GM19438 (cell line): ENCODE measurements at regions not wholly inside any gene's neighbourhood (a gene's known extent, or its start where the extent isn't known, plus 50 kb on each side); places are given as distances from the start of the nearest gene placed in this dataset.
A peak's percentile ranks its signal among the peaks of the same experiment; 100 is the strongest.

Experiments used
- ATAC-seq: cut with Tn5 transposase; IDR thresholded peaks from one replicate; pipeline ENCODE4 v1.9.1; 2021; ENCODE audit warnings: low read depth; ENCODE audit not compliant: unreplicated experiment

DNA sequence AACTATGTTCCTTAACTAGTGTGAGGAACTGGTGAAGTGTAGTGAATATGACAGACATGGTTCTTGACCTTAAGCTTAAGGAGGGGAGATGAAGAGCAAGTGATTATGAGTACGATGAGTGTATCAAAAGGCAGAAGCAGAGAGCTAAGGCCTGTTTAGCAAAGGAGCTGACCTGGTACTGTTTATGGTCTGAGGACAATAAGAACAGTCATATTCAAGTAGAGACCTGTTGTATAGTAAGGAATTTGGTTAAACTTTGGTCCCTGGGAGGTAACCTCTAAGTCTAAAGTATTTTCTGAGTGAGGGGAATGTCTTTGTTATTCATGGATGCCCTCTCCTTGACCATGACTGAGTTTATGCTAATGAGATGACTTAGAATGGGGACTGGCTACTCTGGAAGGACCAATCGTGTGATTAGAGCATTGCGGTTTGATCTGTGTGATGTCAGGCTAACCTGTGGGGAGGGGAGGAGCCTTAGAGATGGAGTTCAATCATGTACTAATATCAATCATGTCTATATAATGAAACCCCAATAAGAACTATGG, 389.3 kb downstream of the BMP4 start:
- no peak for ATAC-seq

DNA sequence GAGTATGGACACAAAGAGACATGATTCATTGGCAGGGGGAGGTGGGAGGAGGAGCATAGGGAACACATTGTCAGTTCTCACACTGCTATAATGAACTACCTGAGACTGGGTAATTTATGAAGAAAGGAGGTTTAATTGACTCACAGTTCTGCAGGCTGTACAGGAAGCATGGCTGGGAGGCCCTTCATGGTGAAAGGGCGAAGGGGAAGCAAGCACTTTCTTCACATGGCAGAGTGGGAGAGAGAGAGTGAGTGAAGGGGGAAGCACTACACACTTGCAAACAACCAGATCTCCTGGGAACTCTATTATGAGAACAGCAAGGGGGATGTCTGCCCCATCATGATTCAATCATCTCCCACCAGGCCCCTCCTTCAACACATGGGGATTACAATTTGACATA, 391.8 kb downstream of the BMP4 start:
- ATAC-seq: no peak

DNA sequence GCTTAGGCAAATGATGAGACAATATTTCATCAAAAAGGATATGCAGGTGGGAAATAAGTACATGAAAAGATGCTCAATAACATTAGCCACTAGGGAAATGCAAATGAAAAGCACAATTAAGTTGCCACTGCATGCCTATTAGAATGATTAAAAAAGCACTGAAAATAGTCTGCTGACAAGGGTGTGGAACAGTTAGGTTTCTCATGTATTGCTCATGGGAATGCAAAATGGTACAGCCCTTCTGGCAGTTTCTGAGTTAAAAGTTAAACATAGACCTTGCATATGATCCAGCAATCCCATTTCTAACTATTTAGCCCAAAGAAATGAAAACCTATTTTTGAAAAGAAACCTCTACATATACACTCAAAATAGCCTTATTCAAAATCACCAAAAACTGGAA, 393.0 kb downstream of the BMP4 start:
- no peak for ATAC-seq

DNA sequence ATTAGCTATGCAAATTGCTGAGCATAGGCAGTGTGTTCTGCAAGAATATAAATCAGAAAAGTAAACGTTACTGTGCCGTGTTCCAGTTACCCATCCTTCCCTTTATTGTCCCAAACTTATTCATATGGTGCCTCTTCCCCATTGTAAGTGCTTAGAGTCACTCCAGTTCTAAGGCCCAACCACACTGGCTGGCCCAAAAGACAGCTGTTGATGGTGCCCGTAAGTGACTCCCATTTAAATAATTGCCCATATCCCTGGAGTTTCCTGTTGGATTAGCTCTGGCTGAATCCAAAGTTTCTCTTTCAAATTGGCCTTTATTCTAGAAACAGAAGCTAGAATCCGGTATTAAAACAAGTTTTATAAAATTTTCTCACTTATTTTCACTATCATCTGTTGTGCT, 400.1 kb upstream of the DDHD1 start:
- no peak for ATAC-seq

DNA sequence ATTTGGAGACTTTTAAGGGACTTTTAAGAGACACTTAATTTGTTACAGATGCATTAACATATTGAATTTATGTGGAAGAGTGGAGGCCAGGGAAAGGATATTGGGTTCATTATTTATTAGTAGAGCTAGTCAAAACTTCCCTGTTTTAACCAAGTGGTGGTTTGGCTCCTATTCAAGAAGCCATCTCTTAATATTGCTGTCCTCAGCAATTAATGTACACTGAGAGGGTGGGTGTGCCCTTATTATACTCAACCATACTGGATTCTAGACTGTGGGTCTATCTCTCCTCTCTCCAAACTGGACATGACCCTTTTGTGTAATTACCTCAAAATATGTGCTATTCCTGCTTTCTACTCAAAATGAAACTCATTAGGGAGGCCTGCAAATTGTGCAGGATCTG, 398.7 kb upstream of the DDHD1 start:
- no peak for ATAC-seq

DNA sequence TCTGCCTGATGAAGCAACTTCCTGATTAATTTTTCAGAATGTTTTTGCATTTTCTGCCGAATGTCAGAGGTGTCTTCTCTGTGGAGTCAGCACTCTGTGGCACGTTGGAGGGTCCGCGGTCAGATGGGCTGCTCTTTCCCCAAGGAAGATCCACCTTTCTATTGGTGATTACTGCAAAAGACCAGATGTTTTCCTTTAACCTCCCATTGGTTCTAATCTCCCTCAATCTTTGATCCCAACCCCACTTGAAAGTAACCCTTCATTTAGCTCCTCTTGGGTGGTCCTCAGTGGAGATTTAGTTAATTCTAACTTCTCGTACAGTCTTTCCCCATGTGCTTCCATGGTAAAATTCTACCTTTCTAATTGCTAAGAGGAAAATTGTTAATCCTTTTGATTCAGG, 397.7 kb upstream of the DDHD1 start:
- no peak for ATAC-seq

DNA sequence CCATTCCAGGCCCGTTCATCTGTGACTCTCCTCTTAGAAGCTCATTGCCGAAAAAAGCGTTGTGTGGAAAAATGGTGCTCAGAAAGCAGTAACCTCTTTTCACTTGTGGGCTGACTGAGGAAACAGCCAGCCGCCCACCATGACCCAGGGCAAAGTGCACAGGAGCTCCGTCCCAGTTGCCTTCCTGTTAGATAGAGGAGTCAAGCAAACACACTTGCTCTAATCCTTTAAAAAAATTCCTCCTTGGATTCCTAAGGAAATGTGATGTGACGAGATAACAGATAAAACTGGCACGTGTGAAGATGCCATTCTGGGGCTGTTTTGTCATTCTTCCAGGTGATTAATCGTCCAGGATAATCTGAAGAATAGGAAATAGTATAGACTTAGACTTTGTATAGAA, 396.8 kb upstream of the DDHD1 start:
- no peak for ATAC-seq

DNA sequence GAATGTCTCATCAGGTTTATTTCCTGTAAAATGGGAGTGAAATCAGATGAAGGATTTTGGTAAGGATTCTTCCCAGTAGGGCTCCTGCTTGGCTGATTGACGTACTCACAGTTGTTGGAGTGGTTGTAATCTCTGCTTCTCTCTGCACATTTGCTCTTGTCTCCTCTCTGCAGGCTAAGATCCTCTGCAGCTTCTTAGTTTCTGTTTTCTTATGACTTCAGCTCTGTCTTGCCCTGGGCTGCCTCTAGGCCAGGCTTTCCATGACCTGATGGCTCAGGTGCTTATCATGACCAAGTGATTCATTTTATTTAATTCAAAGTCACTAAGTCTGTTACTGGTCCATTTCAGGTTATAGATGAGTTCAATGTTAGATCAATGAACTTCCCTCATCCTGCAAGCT, 394.5 kb upstream of the DDHD1 start:
- no peak for ATAC-seq

DNA sequence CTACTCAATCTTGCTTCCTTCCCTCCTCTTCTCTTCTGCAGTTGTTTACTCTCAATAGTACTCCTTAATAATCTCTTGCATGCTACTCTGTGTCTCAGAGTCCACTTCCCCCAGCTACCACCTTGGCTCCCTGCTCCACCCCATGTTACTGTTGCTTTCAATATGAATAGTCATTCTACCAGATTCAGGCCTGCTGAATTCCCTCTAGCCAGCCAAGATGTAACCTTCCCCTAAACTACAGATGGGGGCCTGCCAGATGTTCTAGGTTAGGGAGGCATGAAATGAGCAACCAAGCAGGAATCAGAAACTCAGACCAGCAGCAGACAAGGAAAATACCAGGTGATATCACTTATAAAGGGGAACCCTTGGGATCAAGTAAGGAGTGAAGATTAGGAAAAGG, 392.1 kb upstream of the DDHD1 start:
- ATAC-seq: no peak

DNA sequence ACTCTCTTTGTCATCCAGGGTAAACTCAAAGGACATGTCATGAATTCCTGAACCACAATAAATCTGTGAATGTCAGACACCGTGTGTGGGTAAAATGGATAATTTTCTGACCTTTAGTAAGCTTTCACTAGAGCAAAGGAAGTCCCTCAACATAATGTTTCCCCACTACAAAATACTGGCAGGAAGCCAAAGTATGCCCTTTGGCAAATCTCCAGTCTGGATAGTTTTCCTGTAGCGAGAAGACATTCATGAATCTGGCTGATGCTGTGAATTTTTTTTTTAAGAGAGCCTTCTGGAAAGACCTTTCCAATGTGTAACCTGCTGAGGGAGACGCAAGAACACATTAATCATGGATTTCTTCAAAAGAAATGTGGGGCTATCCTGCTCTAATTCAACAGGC, 389.6 kb upstream of the DDHD1 start:
- no peak for ATAC-seq

DNA sequence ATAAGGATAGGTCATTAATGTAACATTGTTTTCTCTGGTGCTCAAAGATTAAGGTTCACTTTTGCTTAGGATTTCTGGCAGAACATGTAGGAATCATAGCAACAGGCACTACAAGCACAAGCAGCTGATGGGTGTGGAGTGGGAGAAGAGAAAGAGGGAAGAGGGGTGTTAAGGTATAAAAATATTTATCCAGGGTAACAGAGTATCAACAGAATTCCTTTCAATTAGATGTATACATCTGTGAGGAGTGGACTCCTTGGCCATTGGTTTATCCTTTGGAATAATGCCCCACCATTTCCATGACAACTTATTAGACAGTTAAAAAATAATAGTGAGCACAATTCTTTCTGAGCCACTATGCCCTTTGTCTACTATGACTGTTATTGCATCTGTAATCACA, 388.3 kb upstream of the DDHD1 start:
- ATAC-seq: no peak

DNA sequence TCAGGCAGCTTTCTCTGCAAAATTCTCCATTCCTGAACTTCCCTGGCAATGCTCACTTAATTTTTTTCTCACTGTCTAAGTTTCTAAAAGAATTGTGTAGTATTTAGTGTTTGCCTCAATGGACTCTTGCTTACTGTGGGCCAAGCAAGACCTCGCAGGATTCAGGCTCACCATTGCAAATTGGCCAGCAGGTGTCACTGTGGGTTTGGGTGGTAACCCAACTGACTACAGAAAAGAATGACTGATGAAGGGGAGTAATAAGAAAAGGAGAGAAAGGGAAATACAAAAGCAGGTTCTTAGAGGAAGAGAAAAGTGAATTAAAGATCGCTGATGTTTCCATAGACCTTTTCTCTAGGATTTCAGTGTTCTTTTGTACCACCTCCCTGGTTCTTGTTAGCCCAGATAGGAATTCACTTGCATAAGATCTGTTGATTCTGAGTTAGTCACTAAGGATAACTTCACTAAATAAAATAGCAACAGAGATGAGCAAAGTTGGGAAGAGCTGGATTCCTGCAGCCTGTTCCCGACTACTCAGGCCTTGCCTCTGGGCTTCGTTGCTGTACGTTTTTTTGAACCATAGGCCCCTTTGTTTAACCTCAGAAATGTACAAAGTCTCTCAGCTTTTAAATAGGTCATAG, 386.5 kb upstream of the DDHD1 start:
- peak; percentile 67 for ATAC-seq

DNA sequence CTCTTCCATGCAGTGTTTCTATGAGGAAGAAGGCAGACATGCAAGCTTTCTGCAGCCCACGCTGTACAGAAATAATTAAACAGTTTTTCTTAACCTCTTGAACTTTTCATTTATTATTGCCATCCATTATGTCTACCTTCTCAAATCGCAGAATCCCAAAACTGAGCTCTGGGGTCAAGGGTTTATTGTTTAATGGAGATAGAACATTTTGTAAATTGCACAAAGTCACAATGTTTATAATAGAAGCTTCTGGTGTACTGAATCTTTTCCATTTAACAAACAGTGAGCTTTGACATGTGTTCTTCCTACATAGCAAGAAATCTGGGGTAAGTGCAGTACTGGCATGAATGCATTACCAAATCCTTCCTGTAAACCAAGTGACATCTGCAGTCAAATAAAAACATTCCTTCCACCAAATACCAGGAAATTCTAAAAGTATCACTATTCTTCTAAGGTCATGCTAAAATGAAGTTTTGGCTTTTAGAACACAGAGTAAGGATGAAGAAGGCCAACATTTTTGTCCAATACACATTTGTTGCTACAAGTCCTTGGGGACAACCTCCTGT, 385.3 kb upstream of the DDHD1 start:
- ATAC-seq: no peak

DNA sequence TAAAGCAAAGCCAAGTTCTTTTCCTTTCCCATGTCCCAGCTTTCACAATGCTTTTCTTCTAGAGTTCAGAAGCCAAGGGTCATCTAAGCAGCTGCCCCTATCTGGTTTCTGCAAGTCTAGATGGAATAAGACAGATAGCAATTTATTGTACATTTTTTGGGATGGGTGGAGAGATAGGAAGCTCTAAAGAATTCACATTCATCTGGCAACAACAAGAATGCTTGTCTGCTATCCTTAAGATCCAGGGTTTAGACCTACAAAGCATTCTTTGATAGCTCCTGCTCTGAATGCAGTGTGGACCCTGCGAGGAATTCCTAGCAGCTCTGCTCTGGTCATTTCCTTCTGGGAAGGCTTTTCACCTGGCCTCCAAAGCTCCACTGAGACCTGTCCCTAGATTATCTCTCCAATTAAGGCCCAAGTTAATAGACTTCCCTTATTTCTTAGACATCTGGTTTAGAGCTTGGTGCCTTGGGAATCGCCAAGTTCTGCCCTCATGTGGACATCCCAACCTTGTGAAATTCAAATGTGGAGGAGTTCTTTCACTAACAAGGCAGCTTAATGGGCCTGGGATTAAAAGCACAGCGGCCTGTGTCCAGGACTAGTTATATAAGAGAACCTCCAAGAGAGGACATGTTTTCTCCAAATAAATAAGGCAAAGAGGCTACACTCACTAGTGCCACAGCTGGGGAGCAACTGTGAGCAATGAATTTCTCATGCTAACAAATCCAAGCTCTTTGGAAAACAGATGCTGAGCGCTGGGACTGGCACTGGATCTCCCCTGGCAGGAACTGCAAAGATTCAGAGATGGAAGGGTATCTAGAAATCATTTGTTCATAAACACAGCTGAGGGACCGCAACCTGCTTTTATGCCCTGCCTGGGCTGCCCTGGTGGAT, 384.5 kb upstream of the DDHD1 start:
- no peak for ATAC-seq

DNA sequence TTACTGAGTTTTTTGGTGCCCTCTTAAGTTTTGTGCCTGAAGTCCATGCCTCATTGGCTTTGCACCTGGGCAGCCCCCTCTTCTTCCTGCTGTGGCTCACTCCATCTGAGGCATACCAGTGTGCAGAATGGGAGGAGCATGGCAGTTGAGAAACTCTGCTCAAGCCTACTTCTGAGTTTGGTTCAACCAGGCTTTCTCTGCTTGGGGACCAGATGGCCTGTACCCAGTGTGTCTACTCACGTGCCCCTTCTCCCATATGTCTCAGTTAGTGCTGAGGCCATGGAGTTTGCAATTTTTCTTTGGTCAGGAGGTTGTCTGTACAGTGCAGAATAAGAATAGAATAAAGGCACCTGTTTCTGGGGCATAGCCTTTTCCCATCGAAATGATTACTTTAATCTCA, 383.3 kb upstream of the DDHD1 start:
- no peak for ATAC-seq

DNA sequence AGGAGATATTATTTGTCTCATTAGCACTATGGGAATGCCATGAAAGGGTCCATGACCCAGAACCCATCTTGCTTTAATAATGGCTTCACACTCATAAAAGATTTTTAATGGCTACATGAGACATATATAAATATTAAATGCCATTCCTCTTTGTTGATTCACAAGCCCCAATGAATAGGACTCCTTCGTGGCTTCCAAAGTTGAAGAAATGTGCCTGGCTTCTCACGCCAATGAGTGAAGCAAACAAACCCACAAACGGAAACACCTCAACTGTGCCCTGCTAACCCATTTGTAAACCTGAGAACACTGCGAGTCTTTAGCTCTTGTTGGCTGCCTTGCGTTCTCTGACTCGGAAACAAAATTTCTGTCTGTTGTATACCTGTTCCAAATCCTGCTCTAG, 381.7 kb upstream of the DDHD1 start:
- no peak for ATAC-seq

DNA sequence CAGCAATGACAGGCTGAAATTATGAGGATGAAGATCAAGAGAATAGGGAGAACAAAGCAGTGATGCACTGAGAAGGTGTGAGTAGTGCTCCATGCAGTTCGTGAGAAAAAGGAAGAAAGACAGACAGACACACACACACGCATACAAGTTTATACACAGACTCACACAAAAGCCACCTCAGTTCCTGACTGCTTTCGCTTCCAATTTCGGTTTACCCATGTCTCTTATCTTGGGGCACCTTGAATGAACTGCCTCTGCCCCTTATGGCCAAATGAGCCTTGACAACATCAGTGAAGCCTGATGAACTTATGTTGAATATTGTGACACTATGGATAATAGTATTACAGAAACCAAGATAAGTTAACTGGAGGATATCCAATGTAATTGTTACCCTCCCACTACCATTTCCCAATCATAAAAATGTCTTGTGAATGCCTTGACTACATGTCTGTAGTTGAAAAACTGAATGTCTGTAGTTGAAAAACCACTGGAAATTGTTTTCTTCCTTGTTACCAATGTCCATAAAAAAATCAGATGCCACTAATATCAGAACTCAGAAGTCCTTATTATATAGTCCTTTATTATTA, 380.4 kb upstream of the DDHD1 start:
- ATAC-seq: no peak

DNA sequence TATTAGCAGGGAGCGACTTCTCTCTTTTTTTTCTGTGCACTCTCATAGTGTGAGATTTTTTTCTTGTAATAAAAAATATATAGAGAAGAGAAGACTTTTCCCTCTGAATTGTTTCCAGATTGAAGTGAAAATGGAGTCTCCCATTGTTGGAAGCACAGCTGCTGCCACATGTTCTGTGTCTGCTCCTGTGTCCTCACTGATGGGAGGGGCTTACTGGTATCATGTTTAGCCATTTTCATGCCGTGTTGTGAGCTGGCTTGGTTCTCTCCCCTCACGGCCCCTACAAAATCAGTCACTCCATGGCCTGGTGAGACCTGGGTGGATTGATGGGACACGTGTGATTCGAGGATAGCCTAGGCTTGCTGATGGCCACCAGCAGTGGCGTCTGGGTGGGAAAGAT, 379.7 kb upstream of the DDHD1 start:
- ATAC-seq: no peak

DNA sequence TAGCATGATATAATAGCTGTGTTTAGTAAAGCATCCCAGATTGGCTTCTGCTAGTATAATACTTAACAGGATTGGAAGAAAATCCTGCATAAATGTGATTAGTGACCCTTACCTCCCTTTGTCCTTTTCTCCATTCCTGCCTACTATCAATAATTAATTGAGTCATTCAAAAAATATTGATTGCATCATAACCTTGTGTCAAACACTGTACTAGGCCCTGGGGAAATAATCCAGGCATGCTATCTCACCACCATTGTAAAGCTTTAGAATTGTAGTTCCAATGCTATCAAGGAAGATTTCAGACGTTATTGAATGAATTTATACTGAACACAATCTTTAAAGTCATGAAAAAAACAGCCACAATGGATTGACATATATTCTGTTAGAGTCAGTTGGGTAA, 378.6 kb upstream of the DDHD1 start:
- no peak for ATAC-seq

DNA sequence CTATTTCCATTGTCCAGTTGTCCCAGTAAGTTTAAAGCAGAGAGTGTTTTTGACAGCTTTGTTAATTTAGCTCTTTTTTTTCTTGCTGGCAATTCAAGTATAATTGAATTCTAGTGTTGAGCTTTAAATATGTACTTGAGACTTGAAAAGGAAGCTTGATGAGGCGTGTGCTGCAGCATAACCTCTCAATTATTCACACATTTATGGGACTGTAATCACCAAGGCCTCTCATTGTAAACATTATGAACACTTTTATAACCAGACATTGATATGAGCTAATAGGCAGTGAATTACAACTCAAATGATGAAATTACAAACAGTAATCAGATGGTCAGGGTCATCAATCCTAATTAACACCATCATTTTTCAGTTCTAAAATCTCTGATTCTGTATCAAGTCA, 378.0 kb upstream of the DDHD1 start:
- ATAC-seq: no peak

DNA sequence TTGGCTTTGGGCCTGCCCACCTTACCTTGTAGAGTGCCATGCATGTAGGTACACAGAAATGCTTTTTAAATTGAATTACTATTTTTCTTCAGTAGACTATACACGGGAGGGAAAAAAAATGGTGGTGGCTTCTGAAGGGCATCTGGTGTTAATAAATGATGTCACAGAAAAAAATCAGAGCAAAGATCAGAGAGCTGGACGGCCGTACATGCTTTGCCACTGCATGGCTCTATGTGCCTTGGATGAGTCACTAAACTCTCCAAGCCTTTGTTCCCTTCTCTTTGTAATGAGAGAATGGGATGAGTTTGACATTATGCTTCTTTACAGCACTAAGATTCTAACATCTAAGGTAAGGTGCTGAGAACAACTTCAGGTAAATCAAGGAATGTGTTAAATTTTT, 376.4 kb upstream of the DDHD1 start:
- no peak for ATAC-seq
